ENCODE measurements at regions not wholly inside any gene's neighbourhood (a gene's known extent, or its start where the extent isn't known, plus 50 kb on each side); places are given as distances from the start of the nearest gene placed in this dataset.

- H3K23me2 ChIP-seq (ENCODE audit: low read depth, low read length): no peaks in the 10 kb centered on the region
- H3K27me3 ChIP-seq (replicated peaks in 1 of 4; ENCODE audit: control insufficient read depth in 3 of 4, extremely low read depth in 1 of 4, insufficient read depth in 3 of 4, low read length in 3 of 4): no peaks in the 10 kb centered on the region
- H3K4me3 ChIP-seq (ENCODE audit: extremely low read depth in 1 of 4, insufficient read depth in 2 of 4, low read depth in 3 of 4, low read length in 4 of 4): no peak overlapping the region
- H4K8ac ChIP-seq (ENCODE audit: extremely low read depth, insufficient read depth, low read length): no peak overlapping the region
- H3K79me2 ChIP-seq (ENCODE audit: control insufficient read depth in 1 of 2, insufficient read depth in 2 of 2, low read length in 2 of 2): no peaks in the 10 kb centered on the region
- H4K5ac ChIP-seq (ENCODE audit: insufficient read length, low read depth, low read length): no peak overlapping the region
- ChIA-PET POLR2A (ENCODE audit: partially characterized antibody) (no interaction called here), CTCF (ENCODE audit: partially characterized antibody) (interaction anchor here (0.6 to 4.2 kb wide), 8 partner anchors 10 to 863 kb away, joined by 3 to 34 read pairs (median 5); no protein-coding TSS in a partner anchor)
- no peak overlapping the region for H3K14ac ChIP-seq (ENCODE audit: insufficient read length)
- no peak overlapping the region for H2AK5ac ChIP-seq (ENCODE audit: low read depth, low read length)
- H4K91ac ChIP-seq (replicated peaks; ENCODE audit: insufficient read length, low read length): no peak overlapping the region
- no peaks in the 10 kb centered on the region for H4K20me1 ChIP-seq (replicated peaks in 1 of 2; ENCODE audit: control insufficient read depth in 1 of 2, insufficient read depth in 2 of 2, low read length in 2 of 2)
- H3K36me3 ChIP-seq (ENCODE audit: control insufficient read depth in 2 of 4, insufficient read depth in 4 of 4, low read length in 3 of 4): no peaks in the 10 kb centered on the region
- no peak overlapping the region for H3K23ac ChIP-seq (ENCODE audit: insufficient read length)
- WGBS, 2 experiments (ENCODE audit: extremely low coverage in 1 of 2, insufficient coverage in 1 of 2, insufficient read length in 1 of 2, insufficient replicate concordance in 2 of 2, low coverage in 1 of 2, low lambda C conversion rate in 2 of 2, missing lambda C conversion rate in 1 of 2): 31% methylated on average over 4 of the region's 4 CpGs; no CpG with 5 or more reads in 1 of the 2 experiments
- no peak for TF ChIP-seq CREB1 (IDR thresholded peaks at IDR 0.05)
- TF ChIP-seq TEAD4 (IDR thresholded peaks at IDR 0.05; ENCODE audit: low read depth, low read length): peak; percentile 89
- no peak for TF ChIP-seq EP300 (IDR thresholded peaks at IDR 0.05; ENCODE audit: borderline replicate concordance in 1 of 2, low read depth in 2 of 2, low read length in 2 of 2)
- no peak for TF ChIP-seq TAF7 (optimal IDR thresholded peaks at IDR 0.05; ENCODE audit: borderline replicate concordance, low read depth, low read length)
- TF ChIP-seq CTBP2 (IDR thresholded peaks at IDR 0.05; ENCODE audit: borderline replicate concordance, insufficient read depth, insufficient read length, low read length): no peak
- TF ChIP-seq SP4 (IDR thresholded peaks at IDR 0.05; ENCODE audit: low read length): no peak
- TF ChIP-seq RAD21 (IDR thresholded peaks at IDR 0.05 in 1 of 2, conservative IDR thresholded peaks at IDR 0.05 in 1 of 2; ENCODE audit: low read depth in 2 of 2, low read length in 2 of 2): peak in 1 of 2 experiments; percentile 10; a peak in 1 of 4 replicates
- TF ChIP-seq POU5F1 (IDR thresholded peaks at IDR 0.05; ENCODE audit: low read depth, low read length): 0 out of 2 replicates have a peak, but pooled peaks have one; percentile 36
- TF ChIP-seq ZNF274 (IDR thresholded peaks at IDR 0.05; ENCODE audit: borderline replicate concordance, extremely low read depth, low read length): no peak
- H3K4me1 ChIP-seq (replicated peaks in 1 of 4; ENCODE audit: control insufficient read depth in 3 of 4, insufficient read depth in 4 of 4, low read length in 3 of 4): peaks cover 0 to 14% (median 8%) of the 10 kb centered on the region in 4 experiments; a peak in 4 of 7 replicates
- no peak overlapping the region for H2BK120ac ChIP-seq (replicated peaks; ENCODE audit: low read depth, low read length)
- H3K79me1 ChIP-seq (ENCODE audit: low read depth, low read length): no peaks in the 10 kb centered on the region
- no peak overlapping the region for H3K18ac ChIP-seq (ENCODE audit: extremely low read depth, low read length)
- no peaks in the 10 kb centered on the region for H3K9me3 ChIP-seq (ENCODE audit: insufficient read depth in 2 of 2, low read depth in 1 of 2, low read length in 1 of 2)
- no peak overlapping the region for H2BK15ac ChIP-seq (ENCODE audit: low read length)
- H2BK12ac ChIP-seq (ENCODE audit: low read depth, low read length): no peak overlapping the region
- H2BK5ac ChIP-seq (ENCODE audit: low read depth, low read length): no peak overlapping the region
- no peak overlapping the region for H3K27ac ChIP-seq (ENCODE audit: low read depth, low read length)
- DNase-seq (ENCODE audit: low read depth in 1 of 2, low spot score in 2 of 2) (peak in 1 of 2 experiments; percentile 19), FAIRE-seq (peak; percentile 78)
- no peak overlapping the region for H3K4ac ChIP-seq (replicated peaks; ENCODE audit: insufficient read length, low read depth, low read length)
- H2AFZ ChIP-seq (ENCODE audit: low read length): no peak overlapping the region
- H2BK20ac ChIP-seq (ENCODE audit: low read length): no peak overlapping the region
- no peak overlapping the region for H3K9ac ChIP-seq (replicated peaks in 1 of 4; ENCODE audit: extremely low read depth in 1 of 4, low read depth in 3 of 4, low read length in 3 of 4)
- H3K4me2 ChIP-seq (ENCODE audit: insufficient read depth in 1 of 2, low read depth in 2 of 2, low read length in 2 of 2): no peak overlapping the region
- no peak overlapping the region for H3K56ac ChIP-seq (replicated peaks; ENCODE audit: insufficient read length, low read depth, low read length)
Measured at GRCh38 chr1:81412954-81413353, 387.8 kb upstream of the ADGRL2 start.

Measured in H1 (cell line).